Retinal pigment epithelial cell (primary cell): ENCODE measurements at regions not wholly inside any gene's neighbourhood (a gene's known extent, or its start where the extent isn't known, plus 50 kb on each side); places are given as distances from the start of the nearest gene placed in this dataset.

Experiments
- DNase-seq: peaks from one replicate; pipeline ENCODE4 v3.0.0-alpha.2; 2010; ENCODE audit warnings: low read depth
- H3K4me3 ChIP-seq: 2 replicates; pipeline ENCODE4 v1.5.1; 2011; ENCODE audit warnings: mild to moderate bottlenecking, low read length, control low read depth, moderate library complexity
- CTCF ChIP-seq: conservative IDR thresholded peaks from 2 replicates; pipeline ENCODE4 v1.5.1; 2011; ENCODE audit warnings: low read depth, low read length, control low read depth, inconsistent platforms

- DNase-seq = no peak
- no peak overlapping the region for H3K4me3 ChIP-seq
- TF ChIP-seq CTCF = no peak
Measured at GRCh38 chr2:16279201-16279570, 338.8 kb downstream of the MYCN start.

- no peak for TF ChIP-seq CTCF
- DNase-seq = no peak
Measured at GRCh38 chr2:16278421-16279200, 338.3 kb downstream of the MYCN start.

GRCh38 chr2:16277117-16277516, 336.8 kb downstream of the MYCN start:
- H3K4me3 ChIP-seq = no peak overlapping the region
- no peak for DNase-seq
- no peak for TF ChIP-seq CTCF

More at GRCh38 chr2:16278421-16279200, 338.3 kb downstream of the MYCN start:
- no peak overlapping the region for H3K4me3 ChIP-seq

- H3K4me3 ChIP-seq = no peak overlapping the region
- DNase-seq = no peak
- no peak for TF ChIP-seq CTCF
Measured at GRCh38 chr2:16275661-16276060, 335.3 kb downstream of the MYCN start.

GRCh38 chr2:16275131-16275530, 334.8 kb downstream of the MYCN start:
- no peak for TF ChIP-seq CTCF
- H3K4me3 ChIP-seq = no peak overlapping the region
- DNase-seq = no peak

GRCh38 chr2:16273111-16273510, 332.8 kb downstream of the MYCN start:
- DNase-seq = no peak
- no peak for TF ChIP-seq CTCF
- no peak overlapping the region for H3K4me3 ChIP-seq

- DNase-seq = no peak
- TF ChIP-seq CTCF = no peak
- H3K4me3 ChIP-seq = no peak overlapping the region
Measured at GRCh38 chr2:16272038-16272788, 331.9 kb downstream of the MYCN start.
